Heart left ventricle (tissue), 16 donors: ENCODE measurements at regions not wholly inside any gene's neighbourhood (a gene's known extent, or its start where the extent isn't known, plus 50 kb on each side); places are given as distances from the start of the nearest gene placed in this dataset.

ENCODE experiments used
- ATAC-seq, 4 donors: fragments of 200-7000 bp; cut with Tn5 transposase; one replicate each; pipeline ENCODE4 v1.9.1; 2020 to 2022; ENCODE audit warnings: moderate library complexity in 4 of 4, mild to moderate bottlenecking in 3 of 4, moderate number of reproducible peaks in 1 of 4
- DNase-seq, 5 donors: peaks; one replicate each; pipeline ENCODE4 v3.0.0-alpha.2; 2020
- H3K27ac ChIP-seq, 12 donors: fragments of 200-600 bp; sonication (generic) in 4 of 12; one replicate each; pipeline versions ENCODE4 v1.5.0 to v1.8.0; 2016 to 2022; ENCODE audit warnings: mild to moderate bottlenecking in 2 of 12
- H3K27me3 ChIP-seq, 9 donors: fragments of 200-600 bp; sonication (generic) in 2 of 9; one replicate each; pipeline versions ENCODE4 v1.5.1 to v1.8.0; 2016 to 2022; ENCODE audit warnings: mild to moderate bottlenecking in 3 of 9
- H3K36me3 ChIP-seq, 9 donors: fragments of 200-600 bp; sonication (generic) in 2 of 9; one replicate each; pipeline versions ENCODE4 v1.5.0 to v1.8.0; 2018 to 2022; ENCODE audit warnings: mild to moderate bottlenecking in 2 of 9
- H3K4me1 ChIP-seq, 12 donors: fragments of 200-600 bp; sonication (generic) in 4 of 12; one replicate each; pipeline versions ENCODE4 v1.5.0 to v1.8.0; 2016 to 2022; ENCODE audit warnings: mild to moderate bottlenecking in 3 of 12
- H3K4me3 ChIP-seq, 12 donors: fragments of 200-600 bp; sonication (generic) in 4 of 12; one replicate each; pipeline versions ENCODE4 v1.5.0 to v1.8.0; 2017 to 2022; ENCODE audit warnings: mild to moderate bottlenecking in 9 of 12, moderate library complexity in 4 of 12
- H3K9me3 ChIP-seq, 12 donors: fragments of 200-600 bp; sonication (generic) in 4 of 12; one replicate each; pipeline versions ENCODE4 v1.5.0 to v1.8.0; 2016 to 2022; ENCODE audit warnings: mild to moderate bottlenecking in 1 of 12
- CTCF ChIP-seq, 12 donors: fragments of 200-600 bp; sonication (generic) in 4 of 12; IDR thresholded peaks; one replicate each; pipeline versions ENCODE4 v1.5.0 to v1.8.0; 2018 to 2022; ENCODE audit warnings: antibody characterized with exemption in 12 of 12, mild to moderate bottlenecking in 5 of 12
- POLR2A ChIP-seq, 2 donors: fragments of 450-650 bp; IDR thresholded peaks; one replicate each; pipeline ENCODE4 v1.6.1; 2017; ENCODE audit warnings: antibody characterized with exemption in 2 of 2, mild to moderate bottlenecking in 2 of 2, moderate library complexity in 2 of 2
- WGBS, 4 donors: extraction: QIAGEN DNeasy Blood & Tissue Kit in 2 of 4; methylation state at CpG; one replicate each; pipeline versions ENCODE4 v1.1.5 to v1.1.7; 2013 to 2018; 5-methylcytosine and 5-hydroxymethylcytosine counted together
- intact Hi-C, 10 donors: fragments of 100-400 bp; cut with DNase I; formaldehyde crosslinking; loops; one replicate each; pipeline versions ENCODE4 v1.11.1 to v1.14.2; 2022
- donor health status: ischemic (EF 13 %, LVEDD 7.1; RV severe dilation, severe dysfunction).
- donor health status: healthy with polysubstance abuse.
- donor health status: DM: no; HTN: yes; CAD: no.
- donor health status: DM: no; HTN: no; CAD: no.
- donor health status: ischemic (EF 25% LVEDD 6.9; RV normal size, moderate dysfunction).
- donor health status: ischemic (EF 25% LVEDD 5.7; RV mildly dilated, moderate dysfunction).
- donor health status: healthy.
- donor health status: DM: yes; HTN: yes; CAD: no.
- donor health status: ischemic (EF 35%, LVEDD 5.7; RV mildly dilated, moderate dysfunction).
- donor health status: nonischemic (EF 11% LVEDD 7.7; RV severe dilation, severe dysfunction).
- donor health status: DM: yes; HTN: yes; CAD: no.
- donor health status: PGD.
- donor health status: ischemic (EF 29% LVEDD 5.4; RV normal size, mild dysfunction).
- donor health status: nonischemic (EF 23%, LVEDD 6.1; RV moderate dilation, normal function).

GRCh38 chr1:81606656-81607055 is 194.1 kb upstream of the ADGRL2 start:
- intact Hi-C loops, result no loop called here
- TF ChIP-seq POLR2A (IDR thresholded peaks at IDR 0.05) (no peak), CTCF (IDR thresholded peaks at IDR 0.05) (no peak)
- no peaks in the 10 kb centered on the region for H3K36me3 ChIP-seq
- H3K27me3 ChIP-seq, result no peaks in the 10 kb centered on the region
- H3K9me3 ChIP-seq, result no peaks in the 10 kb centered on the region
- ATAC-seq (no peak), DNase-seq (no peak)
- H3K4me3 ChIP-seq, result no peak overlapping the region
- 65 to 84% (median 82%) methylated on average over 5 of the region's 5 CpGs for WGBS, 4 donors
- H3K27ac ChIP-seq, result no peak overlapping the region
- H3K4me1 ChIP-seq, result no peaks in the 10 kb centered on the region

GRCh38 chr1:81605023-81605422 is 195.7 kb upstream of the ADGRL2 start:
- DNase-seq, result no peak

GRCh38 chr1:81600878-81601622 is 199.7 kb upstream of the ADGRL2 start:
- DNase-seq, result no peak
- H3K9me3 ChIP-seq, result no peaks in the 10 kb centered on the region
- H3K4me3 ChIP-seq, result no peak overlapping the region
- WGBS, 4 donors, result 90 to 96% (median 94%) methylated on average over 3 of the region's 3 CpGs
- no peaks in the 10 kb centered on the region for H3K27me3 ChIP-seq
- H3K4me1 ChIP-seq, result no peaks in the 10 kb centered on the region
- intact Hi-C loops, result no loop called here
- no peaks in the 10 kb centered on the region for H3K36me3 ChIP-seq
- no peak overlapping the region for H3K27ac ChIP-seq
- no peak for TF ChIP-seq CTCF (IDR thresholded peaks at IDR 0.05)
- TF ChIP-seq POLR2A (IDR thresholded peaks at IDR 0.05), result no peak
- ATAC-seq, result no peak

More at GRCh38 chr1:81605023-81605422, 195.7 kb upstream of the ADGRL2 start:
- H3K27ac ChIP-seq, result no peak overlapping the region
- no peaks in the 10 kb centered on the region for H3K36me3 ChIP-seq
- ATAC-seq, result no peak
- H3K9me3 ChIP-seq, result no peaks in the 10 kb centered on the region
- no peaks in the 10 kb centered on the region for H3K4me1 ChIP-seq
- TF ChIP-seq POLR2A (IDR thresholded peaks at IDR 0.05) (no peak), CTCF (IDR thresholded peaks at IDR 0.05) (no peak)
- intact Hi-C loops, result no loop called here
- H3K4me3 ChIP-seq, result no peak overlapping the region
- no peaks in the 10 kb centered on the region for H3K27me3 ChIP-seq

- 93 to 98% (median 95%) methylated on average over 1 of the region's 1 CpG for WGBS, 4 donors
- no peak overlapping the region for H3K27ac ChIP-seq
- H3K4me1 ChIP-seq, result no peaks in the 10 kb centered on the region
- ATAC-seq, result no peak
- no peak overlapping the region for H3K4me3 ChIP-seq
- intact Hi-C loops, result no loop called here
- no peaks in the 10 kb centered on the region for H3K36me3 ChIP-seq
- no peak for TF ChIP-seq CTCF (IDR thresholded peaks at IDR 0.05)
- no peak for TF ChIP-seq POLR2A (IDR thresholded peaks at IDR 0.05)
- no peaks in the 10 kb centered on the region for H3K27me3 ChIP-seq
- no peak for DNase-seq
- no peaks in the 10 kb centered on the region for H3K9me3 ChIP-seq
Observed at GRCh38 chr1:81600363-81600762, 200.4 kb upstream of the ADGRL2 start.
